H1 (cell line): ENCODE measurements at regions not wholly inside any gene's neighbourhood (a gene's known extent, or its start where the extent isn't known, plus 50 kb on each side); places are given as distances from the start of the nearest gene placed in this dataset.

ENCODE experiments used
- BACH1 ChIP-seq: IDR thresholded peaks from 2 replicates; pipeline ENCODE4 v1.6.1; 2012; ENCODE audit warnings: low read length, improper control_type of control experiment
- BCL11A ChIP-seq, 2 experiments: IDR thresholded peaks; one replicate each; pipeline ENCODE4 v1.6.1; 2011; ENCODE audit warnings: low read depth in 2 of 2, low read length in 2 of 2, mild to moderate bottlenecking in 2 of 2
- EP300 ChIP-seq, 2 experiments: IDR thresholded peaks; 1 replicate in 1 of 2; 2 replicates in 1 of 2; pipeline ENCODE4 v1.6.1; 2011 to 2012; ENCODE audit warnings: low read depth in 2 of 2, low read length in 2 of 2, mild to moderate bottlenecking in 2 of 2, borderline replicate concordance in 1 of 2, inconsistent platforms in 1 of 2, moderate library complexity in 1 of 2
- EZH2 ChIP-seq: fragments of 200-600 bp; sonication (generic); IDR thresholded peaks from 2 replicates; pipeline ENCODE4 v1.7.1; 2012; ENCODE audit warnings: low read depth, mild to moderate bottlenecking, moderate library complexity, low read length, inconsistent platforms; ENCODE audit not compliant: severe bottlenecking
- MAX ChIP-seq: IDR thresholded peaks from 2 replicates; pipeline ENCODE4 v1.6.1; 2012; ENCODE audit warnings: inconsistent platforms
- RBBP5 ChIP-seq: IDR thresholded peaks from 2 replicates; pipeline ENCODE4 v1.7.1; 2012; ENCODE audit warnings: low read depth, mild to moderate bottlenecking, inconsistent platforms, low read length, moderate library complexity, borderline replicate concordance
- SAP30 ChIP-seq: fragments of 300-600 bp; sonication (generic); IDR thresholded peaks from 2 replicates; pipeline ENCODE4 v1.7.1; 2012; ENCODE audit warnings: low read length, moderate library complexity, mild to moderate bottlenecking, inconsistent platforms; ENCODE audit not compliant: insufficient read depth, insufficient replicate concordance
- ZNF274 ChIP-seq: IDR thresholded peaks from 2 replicates; pipeline ENCODE4 v1.7.0; 2012; ENCODE audit warnings: low read length, borderline replicate concordance; ENCODE audit errors: extremely low read depth

- TF ChIP-seq SAP30 (no peak), BACH1 (no peak), BCL11A (IDR thresholded peaks at IDR 0.05; ENCODE audit: low read depth in 2 of 2, low read length in 2 of 2) (no peak), EZH2 (no peak), ZNF274 (no peak), EP300 (IDR thresholded peaks at IDR 0.05; ENCODE audit: borderline replicate concordance in 1 of 2, low read depth in 2 of 2, low read length in 2 of 2) (no peak), MAX (no peak), RBBP5 (no peak)
Measured at GRCh38 chrX:41982953-41983352, 59.6 kb upstream of the CASK start (continued).
